ENCODE measurements at regions not wholly inside any gene's neighbourhood (a gene's known extent, or its start where the extent isn't known, plus 50 kb on each side); places are given as distances from the start of the nearest gene placed in this dataset.

- Histone ChIP-seq H4K20me1 (ENCODE audit: low read depth, low read length) (no peaks in the 10 kb centered on the region), H3K9me3 (ENCODE audit: insufficient read depth, low read length) (no peaks in the 10 kb centered on the region)
Observed at GRCh38 chr9:90444609-90445204, 197.9 kb downstream of the DIRAS2 start.

GRCh38 chr9:90445391-90445790, 197.2 kb downstream of the DIRAS2 start:
- Histone ChIP-seq H2AFZ (ENCODE audit: low read depth, low read length, severe bottlenecking) (no peak overlapping the region), H3K4me3 (ENCODE audit: insufficient read depth, low read length, poor library complexity, severe bottlenecking) (no peak overlapping the region), H3K27ac (ENCODE audit: low read depth, low read length) (no peak overlapping the region), H4K20me1 (ENCODE audit: low read depth, low read length) (no peaks in the 10 kb centered on the region), H3K36me3 (ENCODE audit: low read length) (no peaks in the 10 kb centered on the region), H3K4me2 (ENCODE audit: low read depth, low read length, poor library complexity, severe bottlenecking) (no peak overlapping the region), H3K9ac (ENCODE audit: low read length) (no peak overlapping the region), H3K9me3 (ENCODE audit: insufficient read depth, low read length) (no peaks in the 10 kb centered on the region), H3K27me3 (ENCODE audit: low read length) (no peaks in the 10 kb centered on the region), H3K79me2 (ENCODE audit: insufficient read depth, low read length) (no peaks in the 10 kb centered on the region), H3K9me2 (replicated peaks; ENCODE audit: insufficient read depth, low read length) (no peaks in the 10 kb centered on the region), H3F3A (ENCODE audit: insufficient read depth) (no peaks in the 10 kb centered on the region)
- TF ChIP-seq CTCF (IDR thresholded peaks at IDR 0.05; ENCODE audit: insufficient read depth, low read length, poor library complexity, severe bottlenecking), result no peak
- no peak for TF ChIP-seq EZH2phosphoT487 (conservative IDR thresholded peaks at IDR 0.05; ENCODE audit: low read length)

More at GRCh38 chr9:90444609-90445204, 197.9 kb downstream of the DIRAS2 start:
- no peak overlapping the region for H3K9ac ChIP-seq (ENCODE audit: low read length)
- H3K79me2 ChIP-seq (ENCODE audit: insufficient read depth, low read length), result no peaks in the 10 kb centered on the region
- no peak overlapping the region for H2AFZ ChIP-seq (ENCODE audit: low read depth, low read length, severe bottlenecking)
- no peak overlapping the region for H3K4me3 ChIP-seq (ENCODE audit: insufficient read depth, low read length, poor library complexity, severe bottlenecking)
- no peak overlapping the region for H3K4me2 ChIP-seq (ENCODE audit: low read depth, low read length, poor library complexity, severe bottlenecking)
- TF ChIP-seq CTCF (IDR thresholded peaks at IDR 0.05; ENCODE audit: insufficient read depth, low read length, poor library complexity, severe bottlenecking), result no peak
- TF ChIP-seq EZH2phosphoT487 (conservative IDR thresholded peaks at IDR 0.05; ENCODE audit: low read length), result no peak
- no peaks in the 10 kb centered on the region for H3F3A ChIP-seq (ENCODE audit: insufficient read depth)
- H3K27me3 ChIP-seq (ENCODE audit: low read length), result no peaks in the 10 kb centered on the region
- no peaks in the 10 kb centered on the region for H3K36me3 ChIP-seq (ENCODE audit: low read length)
- no peaks in the 10 kb centered on the region for H3K9me2 ChIP-seq (replicated peaks; ENCODE audit: insufficient read depth, low read length)
- H3K27ac ChIP-seq (ENCODE audit: low read depth, low read length), result no peak overlapping the region

- Histone ChIP-seq H3K79me2 (ENCODE audit: insufficient read depth, low read length) (no peaks in the 10 kb centered on the region), H3K27me3 (ENCODE audit: low read length) (no peaks in the 10 kb centered on the region), H2AFZ (ENCODE audit: low read depth, low read length, severe bottlenecking) (no peak overlapping the region), H3F3A (ENCODE audit: insufficient read depth) (no peaks in the 10 kb centered on the region), H3K9me3 (ENCODE audit: insufficient read depth, low read length) (no peaks in the 10 kb centered on the region), H4K20me1 (ENCODE audit: low read depth, low read length) (no peaks in the 10 kb centered on the region), H3K9ac (ENCODE audit: low read length) (no peak overlapping the region), H3K4me3 (ENCODE audit: insufficient read depth, low read length, poor library complexity, severe bottlenecking) (no peak overlapping the region), H3K9me2 (replicated peaks; ENCODE audit: insufficient read depth, low read length) (no peaks in the 10 kb centered on the region), H3K36me3 (ENCODE audit: low read length) (no peaks in the 10 kb centered on the region), H3K4me2 (ENCODE audit: low read depth, low read length, poor library complexity, severe bottlenecking) (no peak overlapping the region), H3K27ac (ENCODE audit: low read depth, low read length) (no peak overlapping the region)
- TF ChIP-seq CTCF (IDR thresholded peaks at IDR 0.05; ENCODE audit: insufficient read depth, low read length, poor library complexity, severe bottlenecking), result no peak
- no peak for TF ChIP-seq EZH2phosphoT487 (conservative IDR thresholded peaks at IDR 0.05; ENCODE audit: low read length)
Observed at GRCh38 chr9:90446200-90446948, 196.2 kb downstream of the DIRAS2 start.

All from SU-DHL-6 (cell line).